ENCODE measurements at regions not wholly inside any gene's neighbourhood (a gene's known extent, or its start where the extent isn't known, plus 50 kb on each side); places are given as distances from the start of the nearest gene placed in this dataset.
"Not testable (repeated sequence)": the region's sequence is repeated elsewhere in the genome, so short reads cannot be mapped to it uniquely, and the experiment has no call there.

GRCh38 chr5:79924936-79925893, 65.8 kb downstream of the MTX3 start:
- DNase-seq (ENCODE audit: low read depth in 2 of 2) = no peak

GRCh38 chr5:79923431-79923830, 67.6 kb downstream of the MTX3 start:
- no peak for DNase-seq (ENCODE audit: low read depth in 2 of 2)

- no peak for DNase-seq (ENCODE audit: low read depth in 2 of 2)
These were observed 68.4 kb downstream of the MTX3 start for GRCh38 chr5:79922626-79923025.

- not testable (repeated sequence) for DNase-seq (ENCODE audit: low read depth in 2 of 2)
These were observed 83.6 kb downstream of the MTX3 start for GRCh38 chr5:79907452-79907851.

- DNase-seq (ENCODE audit: low read depth in 2 of 2) = not testable (repeated sequence)
These were observed 88.5 kb downstream of the MTX3 start for GRCh38 chr5:79902571-79902970.

- no peak for DNase-seq (ENCODE audit: low read depth in 2 of 2)
These were observed 89.4 kb downstream of the MTX3 start for GRCh38 chr5:79901631-79902030.

- no peak for DNase-seq (ENCODE audit: low read depth in 2 of 2)
These were observed 92.5 kb downstream of the MTX3 start for GRCh38 chr5:79898611-79899010.

GRCh38 chr5:79893976-79894375, 97.1 kb downstream of the MTX3 start:
- no peak for DNase-seq (ENCODE audit: low read depth in 2 of 2)

GRCh38 chr5:79893485-79893884, 97.6 kb downstream of the MTX3 start:
- no peak for DNase-seq (ENCODE audit: low read depth in 2 of 2)

GRCh38 chr5:79890930-79891249, 100.2 kb downstream of the MTX3 start:
- DNase-seq (ENCODE audit: low read depth in 2 of 2) = no peak

GRCh38 chr5:79890119-79890929, 100.7 kb downstream of the MTX3 start:
- DNase-seq (ENCODE audit: low read depth in 2 of 2) = no peak

GRCh38 chr5:79888643-79889042, 102.4 kb downstream of the MTX3 start:
- no peak for DNase-seq (ENCODE audit: low read depth in 2 of 2)

- no peak for DNase-seq (ENCODE audit: low read depth in 2 of 2)
These were observed 104.0 kb downstream of the MTX3 start for GRCh38 chr5:79886925-79887655.

- no peak for DNase-seq (ENCODE audit: low read depth in 2 of 2)
These were observed 104.6 kb downstream of the MTX3 start for GRCh38 chr5:79886456-79886855.

GRCh38 chr5:79879880-79880279, 111.2 kb downstream of the MTX3 start:
- not testable (repeated sequence) for DNase-seq (ENCODE audit: low read depth in 2 of 2)

GRCh38 chr5:79878721-79879336, 112.2 kb downstream of the MTX3 start:
- DNase-seq (ENCODE audit: low read depth in 2 of 2) = no peak

GRCh38 chr5:79878136-79878679, 112.9 kb downstream of the MTX3 start:
- DNase-seq (ENCODE audit: low read depth in 2 of 2) = no peak

- no peak for DNase-seq (ENCODE audit: low read depth in 2 of 2)
These were observed 114.6 kb downstream of the MTX3 start for GRCh38 chr5:79876456-79876855.

GRCh38 chr5:79875230-79875629, 115.8 kb downstream of the MTX3 start:
- no peak for DNase-seq (ENCODE audit: low read depth in 2 of 2)

- no peak for DNase-seq (ENCODE audit: low read depth in 2 of 2)
These were observed 117.9 kb downstream of the MTX3 start for GRCh38 chr5:79873187-79873586.

- no peak for DNase-seq (ENCODE audit: low read depth in 2 of 2)
These were observed 118.8 kb downstream of the MTX3 start for GRCh38 chr5:79872291-79872690.
